HG02571 (cell line): ENCODE measurements at regions not wholly inside any gene's neighbourhood (a gene's known extent, or its start where the extent isn't known, plus 50 kb on each side); places are given as distances from the start of the nearest gene placed in this dataset.
"Not testable (repeated sequence)": the region's sequence is repeated elsewhere in the genome, so short reads cannot be mapped to it uniquely, and the experiment has no call there.

Experiments
- ATAC-seq: cut with Tn5 transposase; IDR thresholded peaks from one replicate; pipeline ENCODE4 v1.9.1; 2021; ENCODE audit warnings: mild to moderate bottlenecking, moderate library complexity; ENCODE audit not compliant: unreplicated experiment

GRCh38 chr7:41438705-41439514 lies 264.0 kb downstream of the INHBA start:
- ATAC-seq, result no peak

- no peak for ATAC-seq
Measured at GRCh38 chr7:41437257-41438196, 265.4 kb downstream of the INHBA start.

- no peak for ATAC-seq
Measured at GRCh38 chr7:41436139-41436538, 266.8 kb downstream of the INHBA start.

DNA sequence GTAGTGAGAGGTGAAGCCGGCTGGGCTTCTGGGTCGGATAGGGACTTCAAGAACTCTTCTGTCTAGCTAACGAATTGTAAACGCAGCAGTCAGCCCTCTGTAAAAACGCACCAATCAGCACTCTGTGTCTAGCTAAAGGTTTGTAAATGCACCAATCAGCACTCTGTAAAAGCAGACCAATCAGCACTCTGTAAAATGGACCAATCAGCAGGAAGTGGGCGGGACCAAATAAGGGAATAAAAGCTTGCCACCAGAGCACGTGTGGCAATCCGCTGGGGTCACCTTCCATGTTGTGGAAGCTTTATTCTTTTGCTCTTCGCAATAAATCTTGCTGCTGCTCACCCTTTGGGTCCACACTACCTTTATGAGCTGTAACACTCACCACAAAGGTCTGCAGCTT lies 267.9 kb downstream of the INHBA start:
- not testable (repeated sequence) for ATAC-seq

- no peak for ATAC-seq
Measured at GRCh38 chr7:41431671-41432070, 271.2 kb downstream of the INHBA start.

GRCh38 chr7:41428381-41428780 lies 274.5 kb downstream of the INHBA start:
- ATAC-seq, result no peak

GRCh38 chr7:41425926-41426325 lies 277.0 kb downstream of the INHBA start:
- ATAC-seq, result no peak

- ATAC-seq, result no peak
Measured at GRCh38 chr7:41421056-41421455, 281.8 kb downstream of the INHBA start.

- ATAC-seq, result no peak
Measured at GRCh38 chr7:41420421-41420820, 282.5 kb downstream of the INHBA start.

DNA sequence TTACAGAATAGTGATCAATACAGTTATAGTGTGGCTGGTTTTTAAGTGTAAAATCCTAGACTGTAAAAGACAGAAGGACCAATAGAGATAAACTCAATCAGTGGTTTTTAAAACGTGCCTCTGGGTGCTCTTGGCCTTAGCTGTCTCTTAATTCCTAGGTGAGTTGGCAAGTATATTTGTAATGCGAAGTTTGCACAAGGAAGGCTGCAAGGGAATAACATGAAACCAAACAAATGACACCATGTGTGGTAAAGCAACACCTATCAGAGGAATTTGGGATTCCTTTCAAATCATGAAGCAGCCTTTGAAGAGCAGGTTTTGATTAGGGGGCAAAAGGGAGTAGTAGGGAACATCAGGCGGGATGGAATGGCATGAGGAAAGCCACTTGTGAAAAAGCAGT lies 284.6 kb downstream of the INHBA start:
- no peak for ATAC-seq

- ATAC-seq, result no peak
Measured at GRCh38 chr7:41416208-41416595, 286.7 kb downstream of the INHBA start.

- ATAC-seq, result no peak
Measured at GRCh38 chr7:41415471-41416207, 287.3 kb downstream of the INHBA start.

- ATAC-seq, result no peak
Measured at GRCh38 chr7:41415051-41415450, 287.8 kb downstream of the INHBA start.

GRCh38 chr7:41404375-41405074 lies 298.4 kb downstream of the INHBA start:
- ATAC-seq, result no peak

GRCh38 chr7:41403291-41403690 lies 299.6 kb downstream of the INHBA start:
- ATAC-seq, result no peak

DNA sequence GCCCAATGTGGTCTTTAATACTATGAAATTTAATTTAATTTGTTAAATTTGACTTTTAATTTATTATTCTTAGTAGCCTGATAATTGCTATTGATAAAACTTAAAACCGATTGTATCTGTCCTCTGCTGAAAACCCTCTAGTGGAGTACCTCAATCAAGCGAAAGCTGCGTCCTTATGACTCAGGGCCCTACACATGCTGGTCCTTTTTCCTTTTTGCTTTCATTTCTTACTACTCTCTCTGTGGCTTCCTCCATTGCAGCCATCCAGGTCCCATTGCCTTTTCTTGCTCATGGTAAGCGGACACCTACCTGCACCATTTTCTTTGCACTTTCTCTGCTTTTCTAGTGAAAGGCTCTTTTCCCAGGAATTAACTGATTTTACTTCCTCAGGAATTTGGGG lies 301.1 kb downstream of the INHBA start:
- no peak for ATAC-seq

GRCh38 chr7:41399171-41399570 lies 303.7 kb downstream of the INHBA start:
- ATAC-seq, result no peak

- no peak for ATAC-seq
Measured at GRCh38 chr7:41391818-41392217, 311.1 kb downstream of the INHBA start.

GRCh38 chr7:41388933-41389332 lies 314.0 kb downstream of the INHBA start:
- ATAC-seq, result not testable (repeated sequence)

DNA sequence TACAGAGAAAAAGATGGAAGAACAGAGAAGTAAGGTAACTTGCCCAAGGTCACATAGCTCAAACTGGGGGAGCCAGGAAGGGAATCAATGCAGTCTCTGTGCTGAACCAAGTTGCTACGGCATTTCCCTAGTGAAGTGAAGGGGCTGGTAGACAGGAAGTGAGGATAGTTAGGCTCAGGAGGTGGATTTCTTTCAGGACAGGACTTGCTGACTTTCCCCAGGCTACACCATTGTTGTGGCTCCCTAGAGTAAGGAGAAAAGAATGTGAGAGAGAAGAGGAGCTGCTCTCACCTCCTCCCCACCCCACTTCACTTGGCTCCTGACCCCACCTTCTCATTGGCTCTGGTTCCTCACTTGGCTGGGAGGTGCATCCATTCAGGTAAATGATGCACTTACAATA lies 316.9 kb downstream of the INHBA start:
- ATAC-seq, result no peak

DNA sequence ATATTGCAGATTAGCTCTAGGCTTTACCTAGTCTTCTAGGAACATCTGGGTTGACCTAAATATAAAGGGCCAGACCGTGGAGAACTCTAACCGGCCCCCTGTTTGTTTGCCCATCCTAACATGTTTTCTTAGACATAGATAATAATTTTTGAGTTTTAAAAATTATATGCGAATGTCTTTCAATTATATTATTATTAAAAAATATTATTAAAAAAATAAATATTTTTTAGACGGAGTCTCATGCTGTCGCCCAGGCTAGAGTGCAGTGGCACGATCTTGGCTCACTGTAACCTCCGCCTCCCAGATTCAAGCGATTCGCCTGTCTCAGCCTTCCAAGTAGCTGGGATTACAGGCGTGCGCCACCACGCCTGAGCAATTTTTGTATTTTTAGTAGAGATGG lies 318.5 kb downstream of the INHBA start:
- no peak for ATAC-seq
